Right cardiac atrium (tissue), 5 donors: ENCODE measurements at regions not wholly inside any gene's neighbourhood (a gene's known extent, or its start where the extent isn't known, plus 50 kb on each side); places are given as distances from the start of the nearest gene placed in this dataset.

Source experiments
- ATAC-seq, 2 donors: fragments of 200-7000 bp; cut with Tn5 transposase; one replicate each; pipeline versions ENCODE4 v1.8.0 to v1.9.1; 2020; ENCODE audit warnings: moderate library complexity in 2 of 2, mild to moderate bottlenecking in 1 of 2
- DNase-seq, 3 donors: peaks; one replicate each; pipeline ENCODE4 v3.0.0-alpha.2; 2020
- H3K27ac ChIP-seq: one replicate; pipeline ENCODE4 v1.5.1; 2013; ENCODE audit warnings: mild to moderate bottlenecking, low read length, control low read depth, moderate library complexity
- H3K27me3 ChIP-seq: one replicate; pipeline ENCODE4 v1.6.1; 2013; ENCODE audit not compliant: control insufficient read depth, insufficient read depth
- H3K4me1 ChIP-seq: one replicate; pipeline ENCODE4 v1.6.1; 2013; ENCODE audit warnings: low read length; ENCODE audit not compliant: control insufficient read depth, insufficient read depth
- H3K4me3 ChIP-seq: one replicate; pipeline ENCODE4 v1.5.1; 2013; ENCODE audit warnings: low read length, control low read depth
- H3K9me3 ChIP-seq: one replicate; pipeline ENCODE4 v1.6.1; 2013; ENCODE audit warnings: low read length; ENCODE audit not compliant: control insufficient read depth
- WGBS: extraction: QIAGEN DNeasy Blood & Tissue Kit; methylation state at CpG from one replicate; pipeline ENCODE4 v1.1.7; 2013; 5-methylcytosine and 5-hydroxymethylcytosine counted together
- intact Hi-C, 4 donors: fragments of 100-400 bp; cut with DNase I; formaldehyde crosslinking; loops; one replicate each; pipeline versions ENCODE4 v1.11.0 to v1.14.0; 2022 to 2023
- donor health status: healthy with polysubstance abuse.
- donor health status: DM: no; HTN: yes; CAD: no.
- donor health status: DM: no; HTN: no; CAD: no.
- donor health status: DM: no; HTN: yes; CAD: no; lungs with severe emphysema.
- donor health status: DM: yes; HTN: yes; CAD: no.

- no peak overlapping the region for H3K4me3 ChIP-seq
- DNase-seq (no peak), ATAC-seq (no peak)
- 75% methylated on average over 3 of the region's 3 CpGs for WGBS
- intact Hi-C loops = no loop called here
- H3K9me3 ChIP-seq = no peaks in the 10 kb centered on the region
- H3K27me3 ChIP-seq = no peaks in the 10 kb centered on the region
- no peak overlapping the region for H3K27ac ChIP-seq
- H3K4me1 ChIP-seq = no peaks in the 10 kb centered on the region
Observed at GRCh38 chr20:40610730-40611129, 78.3 kb downstream of the MAFB start.

- Histone ChIP-seq H3K4me1 (no peaks in the 10 kb centered on the region), H3K27ac (no peak overlapping the region), H3K27me3 (no peaks in the 10 kb centered on the region), H3K4me3 (no peak overlapping the region), H3K9me3 (no peaks in the 10 kb centered on the region)
- 90% methylated on average over 5 of the region's 5 CpGs for WGBS
- ATAC-seq = no peak
- intact Hi-C loops = no loop called here
- DNase-seq = no peak
Observed at GRCh38 chr20:40607927-40608326, 81.1 kb downstream of the MAFB start.

DNA sequence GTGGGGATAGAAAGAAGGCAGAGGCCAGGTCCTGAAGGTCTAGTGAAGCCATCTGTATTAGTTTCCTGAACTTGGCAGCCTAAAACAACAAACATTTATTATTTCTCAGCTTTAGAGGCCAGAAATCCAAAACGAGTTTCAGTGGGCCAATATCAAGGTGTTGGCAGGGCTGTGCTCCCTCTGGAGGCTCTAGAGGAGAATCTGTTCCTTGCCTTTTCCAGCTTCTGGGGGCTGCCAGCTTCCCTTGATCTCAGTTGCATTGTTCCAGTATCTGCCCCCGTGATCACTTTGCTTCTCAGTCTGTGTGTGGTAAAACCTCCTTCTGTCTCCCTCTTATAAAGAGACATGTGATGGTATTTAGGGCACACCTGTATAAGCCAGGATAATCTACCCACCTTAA lies 82.4 kb downstream of the MAFB start:
- no peaks in the 10 kb centered on the region for H3K9me3 ChIP-seq
- ATAC-seq = no peak

GRCh38 chr20:40606237-40606636 lies 82.8 kb downstream of the MAFB start:
- ATAC-seq (no peak), DNase-seq (no peak)
- Histone ChIP-seq H3K4me1 (no peaks in the 10 kb centered on the region), H3K9me3 (no peaks in the 10 kb centered on the region), H3K4me3 (no peak overlapping the region), H3K27ac (no peak overlapping the region), H3K27me3 (no peaks in the 10 kb centered on the region)
- 84% methylated on average over 3 of the region's 3 CpGs for WGBS
- intact Hi-C loops = no loop called here

More for the DNA sequence above, 82.4 kb downstream of the MAFB start:
- Histone ChIP-seq H3K4me1 (no peaks in the 10 kb centered on the region), H3K27me3 (no peaks in the 10 kb centered on the region), H3K4me3 (no peak overlapping the region), H3K27ac (no peak overlapping the region)
- intact Hi-C loops = no loop called here
- WGBS = 16% methylated on average over 2 of the region's 2 CpGs
- DNase-seq = no peak

- Histone ChIP-seq H3K9me3 (no peaks in the 10 kb centered on the region), H3K4me1 (no peaks in the 10 kb centered on the region), H3K27ac (no peak overlapping the region), H3K4me3 (no peak overlapping the region), H3K27me3 (no peaks in the 10 kb centered on the region)
- ATAC-seq (no peak), DNase-seq (no peak)
- WGBS = 80% methylated on average over 5 of the region's 5 CpGs
- intact Hi-C loops = no loop called here
Observed at GRCh38 chr20:40604416-40604815, 84.6 kb downstream of the MAFB start.

- intact Hi-C loops = no loop called here
- 70% methylated on average over 3 of the region's 3 CpGs for WGBS
- H3K4me1 ChIP-seq = no peaks in the 10 kb centered on the region
- DNase-seq (no peak), ATAC-seq (no peak)
- H3K9me3 ChIP-seq = no peaks in the 10 kb centered on the region
- no peak overlapping the region for H3K27ac ChIP-seq
- no peaks in the 10 kb centered on the region for H3K27me3 ChIP-seq
- no peak overlapping the region for H3K4me3 ChIP-seq
Observed at GRCh38 chr20:40603057-40603651, 85.9 kb downstream of the MAFB start.

DNA sequence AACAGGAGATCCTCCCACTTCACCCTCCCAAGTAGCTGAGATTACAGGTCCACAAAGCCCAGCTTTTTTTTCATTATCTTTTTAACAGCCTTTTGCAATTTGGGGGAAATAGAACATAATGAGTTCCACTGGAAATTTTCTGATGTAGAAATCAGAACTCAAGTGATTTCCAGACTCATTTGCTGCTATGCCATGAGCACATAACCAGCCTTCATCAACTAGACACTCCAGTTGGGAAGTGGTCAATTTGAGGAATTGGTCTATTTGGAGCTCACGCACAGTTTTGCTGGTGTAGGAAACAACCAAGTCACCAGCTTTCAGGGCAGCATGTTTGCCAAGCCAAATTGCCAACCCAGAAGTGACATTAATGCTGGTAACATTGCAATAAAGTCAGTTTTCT lies 86.7 kb downstream of the MAFB start:
- Histone ChIP-seq H3K27me3 (no peaks in the 10 kb centered on the region), H3K4me1 (no peaks in the 10 kb centered on the region), H3K27ac (no peak overlapping the region), H3K4me3 (no peak overlapping the region), H3K9me3 (no peaks in the 10 kb centered on the region)
- no peak for ATAC-seq
- no peak for DNase-seq
- 91% methylated on average over 1 of the region's 1 CpG for WGBS
- intact Hi-C loops = no loop called here

- Histone ChIP-seq H3K27me3 (no peaks in the 10 kb centered on the region), H3K4me3 (no peak overlapping the region), H3K4me1 (no peaks in the 10 kb centered on the region), H3K27ac (no peak overlapping the region), H3K9me3 (no peaks in the 10 kb centered on the region)
- ATAC-seq (no peak), DNase-seq (no peak)
- 84% methylated on average over 2 of the region's 2 CpGs for WGBS
- intact Hi-C loops = no loop called here
Observed at GRCh38 chr20:40600441-40601219, 88.4 kb downstream of the MAFB start.

DNA sequence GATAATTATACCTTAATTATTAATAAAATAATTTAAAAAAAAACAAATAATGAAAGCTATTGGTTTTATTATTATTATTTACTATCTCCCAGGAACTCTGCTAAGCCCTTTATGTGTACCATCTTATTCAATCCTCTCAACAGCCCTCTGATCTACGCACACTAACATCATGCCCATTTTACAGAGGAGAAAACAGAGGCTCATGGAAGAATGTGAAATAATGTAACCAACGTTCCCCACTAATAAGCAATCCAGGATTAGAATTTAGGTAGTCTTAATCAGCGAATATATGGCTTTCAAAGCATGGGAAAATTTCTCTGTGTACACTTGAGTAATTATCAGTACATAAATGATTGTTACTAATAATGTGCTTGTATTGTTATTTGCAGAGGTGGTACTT lies 89.0 kb downstream of the MAFB start:
- intact Hi-C loops = no loop called here
- WGBS = 85% methylated on average over 3 of the region's 3 CpGs

DNA sequence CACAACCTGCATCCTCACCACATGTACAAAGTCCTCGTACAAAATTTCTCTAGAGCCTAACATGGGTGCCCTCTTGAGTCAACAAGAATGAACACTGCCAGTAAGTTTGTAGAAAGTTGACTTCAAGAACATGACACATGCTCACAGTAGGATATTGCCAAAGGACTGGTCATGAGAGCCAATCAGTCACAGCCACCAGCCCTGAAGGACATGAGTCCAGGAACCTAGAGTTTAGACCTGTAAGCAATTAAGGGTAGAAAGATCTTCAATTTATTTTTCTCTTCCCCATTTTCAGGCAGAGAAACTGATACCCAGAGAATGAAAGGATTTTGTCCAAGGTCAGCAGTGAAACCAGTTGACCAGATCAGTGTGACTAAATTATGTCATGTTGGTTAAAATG lies 96.1 kb downstream of the MAFB start:
- DNase-seq (no peak), ATAC-seq (no peak)
- H3K4me1 ChIP-seq = no peaks in the 10 kb centered on the region
- intact Hi-C loops = no loop called here
- H3K9me3 ChIP-seq = no peaks in the 10 kb centered on the region
- H3K4me3 ChIP-seq = no peak overlapping the region
- no peak overlapping the region for H3K27ac ChIP-seq
- WGBS = 85% methylated on average over 1 of the region's 1 CpG
- H3K27me3 ChIP-seq = no peaks in the 10 kb centered on the region

More for the DNA sequence above, 89.0 kb downstream of the MAFB start:
- no peak for ATAC-seq
- no peaks in the 10 kb centered on the region for H3K4me1 ChIP-seq
- no peaks in the 10 kb centered on the region for H3K27me3 ChIP-seq
- no peak overlapping the region for H3K4me3 ChIP-seq
- no peaks in the 10 kb centered on the region for H3K9me3 ChIP-seq
- no peak overlapping the region for H3K27ac ChIP-seq
- DNase-seq = no peak

DNA sequence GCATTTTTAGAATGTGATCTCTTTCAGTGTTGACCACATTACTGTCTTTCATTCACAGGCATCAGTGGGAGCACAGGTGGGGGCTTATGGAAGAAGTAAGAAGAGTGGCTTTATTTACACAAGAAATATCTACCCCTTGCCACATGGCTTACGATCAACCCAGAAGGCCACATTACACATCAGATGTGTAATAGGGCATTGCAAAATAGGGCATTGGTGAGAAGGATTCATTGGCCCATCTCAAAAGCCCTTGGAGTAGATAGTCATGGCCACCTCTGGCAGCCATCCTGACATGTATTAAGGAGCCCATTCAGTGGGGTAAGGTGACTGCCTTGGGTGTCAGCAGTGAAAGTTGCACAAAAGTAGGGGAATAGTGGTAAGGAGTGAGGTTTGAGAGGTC lies 97.5 kb downstream of the MAFB start:
- WGBS = 92% methylated on average over 1 of the region's 1 CpG

More for the DNA sequence above, 97.5 kb downstream of the MAFB start:
- no peak overlapping the region for H3K4me3 ChIP-seq
- intact Hi-C loops = no loop called here
- no peaks in the 10 kb centered on the region for H3K4me1 ChIP-seq
- no peak for DNase-seq
- H3K27ac ChIP-seq = no peak overlapping the region
- no peaks in the 10 kb centered on the region for H3K9me3 ChIP-seq
- no peaks in the 10 kb centered on the region for H3K27me3 ChIP-seq
- no peak for ATAC-seq
